Endothelial cell of umbilical vein (primary cell): ENCODE measurements at regions not wholly inside any gene's neighbourhood (a gene's known extent, or its start where the extent isn't known, plus 50 kb on each side); places are given as distances from the start of the nearest gene placed in this dataset.
A peak's percentile ranks its signal among the peaks of the same experiment; 100 is the strongest.
"Not testable (repeated sequence)": the region's sequence is repeated elsewhere in the genome, so short reads cannot be mapped to it uniquely, and the experiment has no call there.

Experiments used
- BruUV-seq: library from RNA; stranded (reverse); fragments of 400-500 nt; replicated peaks from 2 replicates; lab custom pipeline; 2021; lab: Mats Ljungman, UMichigan
- CTCF ChIA-PET: fragments of 300-600, 350-600 bp; sonication (Branson Sonifier 250); formaldehyde crosslinking; loops from one replicate; lab custom pipeline; 2021; ENCODE audit warnings: antibody characterized with exemption, inconsistent platforms; lab: Charles Lee
- POLR2A ChIA-PET: fragments of 300-600, 350-600 bp; sonication (Branson Sonifier 250); formaldehyde crosslinking; loops from one replicate; lab custom pipeline; 2021; ENCODE audit warnings: antibody characterized with exemption, inconsistent platforms; lab: Charles Lee
- DNase-seq: peaks from one replicate; pipeline ENCODE4 v3.0.0-alpha.2; 2011; ENCODE audit warnings: low read depth, low spot score
- FAIRE-seq: peaks from 2 replicates; lab custom pipeline; 2011; peaks lifted over from hg19 to GRCh38; lab: Jason Lieb, UNC
- H2AFZ ChIP-seq: 2 replicates; pipeline ENCODE4 v1.6.0; 2012; ENCODE audit warnings: low read depth, low read length, control low read depth, inconsistent platforms
- H3K27ac ChIP-seq: 2 replicates; pipeline ENCODE4 v1.5.1; 2011; ENCODE audit warnings: low read depth, mild to moderate bottlenecking, control low read depth, low read length, moderate library complexity; ENCODE audit not compliant: insufficient read depth
- H3K27me3 ChIP-seq, 2 experiments: 2 replicates each; pipeline versions ENCODE4 v1.6.0 to v1.6.1; 2011; ENCODE audit warnings: low read length in 2 of 2, mixed read lengths in 1 of 2; ENCODE audit not compliant: control insufficient read depth in 2 of 2, insufficient read depth in 2 of 2
- H3K36me3 ChIP-seq, 2 experiments: 2 replicates in 1 of 2; 3 replicates in 1 of 2; pipeline ENCODE4 v1.5.1; 2011; ENCODE audit warnings: low read length in 2 of 2, mild to moderate bottlenecking in 1 of 2, moderate library complexity in 1 of 2; ENCODE audit not compliant: control insufficient read depth in 2 of 2, insufficient read depth in 2 of 2; ENCODE audit errors: extremely low read depth in 1 of 2
- H3K4me1 ChIP-seq: 3 replicates; pipeline ENCODE4 v1.5.1; 2011; ENCODE audit warnings: mild to moderate bottlenecking, low read length; ENCODE audit not compliant: control insufficient read depth, insufficient read depth; ENCODE audit errors: extremely low read depth
- H3K4me2 ChIP-seq: 2 replicates; pipeline ENCODE4 v1.6.1; 2011; ENCODE audit warnings: low read length, control low read depth, mixed read lengths; ENCODE audit not compliant: insufficient read depth
- H3K4me3 ChIP-seq, 3 experiments: fragments of 200-600 bp in 1 of 3; sonication (generic), shearing (Covaris generic) in 1 of 3; replicated peaks in 1 of 3; 2 replicates each; pipeline ENCODE4 v1.5.1; 2011 to 2016; ENCODE audit warnings: control low read depth in 3 of 3, low read length in 3 of 3, mild to moderate bottlenecking in 2 of 3, inconsistent platforms in 1 of 3, low read depth in 1 of 3, moderate library complexity in 1 of 3; ENCODE audit not compliant: insufficient read depth in 1 of 3
- H3K79me2 ChIP-seq: 2 replicates; pipeline ENCODE4 v1.6.0; 2012; ENCODE audit warnings: low read length, inconsistent platforms; ENCODE audit not compliant: control insufficient read depth, insufficient read depth
- H3K9ac ChIP-seq: replicated peaks from 2 replicates; pipeline ENCODE3; 2011; ENCODE audit warnings: low read length, control low read depth; ENCODE audit not compliant: insufficient read depth; ENCODE audit errors: extremely low read depth
- H3K9me1 ChIP-seq: replicated peaks from 3 replicates; pipeline ENCODE4 v1.6.0; 2011; ENCODE audit warnings: mild to moderate bottlenecking, low read length; ENCODE audit not compliant: control insufficient read depth, insufficient read depth; ENCODE audit errors: extremely low read depth
- H3K9me3 ChIP-seq: replicated peaks from 2 replicates; pipeline ENCODE4 v1.5.1; 2012; ENCODE audit warnings: low read length, inconsistent platforms; ENCODE audit not compliant: control insufficient read depth, insufficient read depth
- H4K20me1 ChIP-seq: replicated peaks from 2 replicates; pipeline ENCODE3; 2011; ENCODE audit warnings: mild to moderate bottlenecking, low read length; ENCODE audit not compliant: control insufficient read depth, insufficient read depth; ENCODE audit errors: extremely low read depth
- EZH2 ChIP-seq: IDR thresholded peaks from 2 replicates; pipeline ENCODE4 v1.6.1; 2012; ENCODE audit warnings: borderline replicate concordance, low read depth, mild to moderate bottlenecking, moderate library complexity, low read length, inconsistent platforms; ENCODE audit not compliant: severe bottlenecking
- FOS ChIP-seq: IDR thresholded peaks from 2 replicates; pipeline ENCODE4 v1.6.1; 2011; ENCODE audit warnings: mild to moderate bottlenecking, low read length, moderate library complexity, borderline replicate concordance; ENCODE audit not compliant: insufficient read depth
- GATA2 ChIP-seq: IDR thresholded peaks from 2 replicates; pipeline ENCODE4 v1.7.0; 2011; ENCODE audit warnings: low read depth, mild to moderate bottlenecking, moderate library complexity, mixed read lengths, low read length; ENCODE audit not compliant: insufficient read length, insufficient read depth
- JUN ChIP-seq: IDR thresholded peaks from 2 replicates; pipeline ENCODE4 v1.6.1; 2011; ENCODE audit warnings: borderline replicate concordance, low read depth; ENCODE audit not compliant: insufficient read length, insufficient read depth
- MAX ChIP-seq: IDR thresholded peaks from 2 replicates; pipeline ENCODE4 v1.6.1; 2011; ENCODE audit not compliant: insufficient read depth, insufficient read length
- MYC ChIP-seq: IDR thresholded peaks from one replicate; pipeline ENCODE4 v1.6.1; 2011; ENCODE audit warnings: mild to moderate bottlenecking, low read depth, low read length
- POLR2A ChIP-seq: IDR thresholded peaks from 2 replicates; pipeline ENCODE4 v1.6.1; 2012; ENCODE audit warnings: low read depth, mild to moderate bottlenecking, control low read depth, low read length
- POLR2AphosphoS5 ChIP-seq: IDR thresholded peaks from 2 replicates; pipeline ENCODE4 v1.6.1; 2012; ENCODE audit warnings: low read depth, mild to moderate bottlenecking, control low read depth, low read length, moderate library complexity; ENCODE audit not compliant: insufficient read depth
- dilution Hi-C: fragments of 300-500 bp; cut with MboI; formaldehyde crosslinking; loops from one replicate; pipeline ENCODE4 v1.15.0; 2019; ENCODE audit warnings: low sequenced_read_pairs; ENCODE audit not compliant: extremely low pct_ligation_motif_present
- intact Hi-C: fragments of 100-400 bp; cut with micrococcal nuclease; formaldehyde crosslinking; loops from one replicate; pipeline ENCODE4 v1.10.0; 2022
- TF ChIP-seq, protein P1 (sequence below), 2 donors: IDR thresholded peaks; 1 replicate in 1 of 2; 2 replicates in 1 of 2; pipeline ENCODE4 v1.5.1; 2011; ENCODE audit warnings: low read length in 2 of 2, mild to moderate bottlenecking in 2 of 2, moderate library complexity in 2 of 2, control low read depth in 1 of 2, inconsistent platforms in 1 of 2, low read depth in 1 of 2; ENCODE audit not compliant: insufficient read depth in 1 of 2; ENCODE audit errors: extremely low read depth in 1 of 2

DNA sequence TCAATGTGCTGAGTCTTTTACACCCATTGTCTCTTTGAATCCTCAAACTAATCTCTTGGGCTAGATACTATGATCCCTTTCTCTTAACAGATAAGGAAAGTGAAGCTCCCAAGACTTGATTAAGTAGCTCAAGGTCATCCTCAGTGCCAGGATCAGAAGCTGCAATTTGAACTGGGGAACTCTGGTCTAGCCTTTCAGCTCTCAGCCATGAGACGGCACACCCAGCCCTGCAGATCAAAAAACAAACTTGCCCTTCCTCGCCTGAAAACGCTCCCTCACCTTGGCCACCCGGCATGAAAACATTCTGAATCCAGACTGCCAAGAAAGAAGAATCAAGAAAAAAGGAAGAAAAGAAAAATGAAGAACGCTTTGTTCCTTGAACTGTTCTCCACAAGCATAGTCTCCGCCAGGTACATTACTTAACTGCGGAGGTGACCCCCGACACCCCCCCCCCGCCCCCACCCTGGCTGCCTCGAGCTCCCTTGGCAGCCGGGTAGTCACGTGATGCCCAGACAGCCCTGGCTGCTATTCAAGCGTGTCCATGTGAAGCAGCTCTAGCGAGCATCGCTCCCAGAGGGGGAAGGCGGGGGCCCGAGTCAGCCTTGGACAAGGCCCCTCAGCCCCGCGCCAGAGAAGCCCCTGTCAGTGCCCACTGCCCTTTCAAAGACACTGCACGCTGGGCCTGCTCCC lies 451.2 kb downstream of the MIAT start:
- CTCF ChIA-PET = interaction anchor here (1.0 to 1.1 kb wide), 2 partner anchors 131 to 476 kb away, joined by 3 read pairs; no protein-coding TSS in a partner anchor
- DNase-seq (peak; percentile 34), FAIRE-seq (no peak)
- Histone ChIP-seq H3K27me3 (no peaks in the 10 kb centered on the region), H3K4me3 (no peak overlapping the region), H3K79me2 (no peaks in the 10 kb centered on the region), H3K9me3 (no peaks in the 10 kb centered on the region), H3K9me1 (no peaks in the 10 kb centered on the region), H3K36me3 (no peaks in the 10 kb centered on the region), H3K27ac (peak overlapping the region; percentile 62), H4K20me1 (no peaks in the 10 kb centered on the region), H3K4me2 (peak overlapping the region; percentile 14), H3K9ac (peak overlapping the region; percentile 27), H3K4me1 (peaks cover 65% of the 10 kb centered on the region), H2AFZ (peak overlapping the region; percentile 43)
- BruUV-seq = no TSS peak
- POLR2A ChIA-PET = no interaction called here
- intact Hi-C loops (loop anchor here (2.0 kb wide), 1 partner anchor 64 kb away; no protein-coding TSS in a partner anchor), dilution Hi-C loops (no loop called here)
- TF ChIP-seq EZH2 (no peak), POLR2AphosphoS5 (no peak), MYC (no peak), MAX (no peak), FOS (no peak), GATA2 (no peak), JUN (no peak), POLR2A (no peak)
- TF ChIP-seq, protein P1, sequence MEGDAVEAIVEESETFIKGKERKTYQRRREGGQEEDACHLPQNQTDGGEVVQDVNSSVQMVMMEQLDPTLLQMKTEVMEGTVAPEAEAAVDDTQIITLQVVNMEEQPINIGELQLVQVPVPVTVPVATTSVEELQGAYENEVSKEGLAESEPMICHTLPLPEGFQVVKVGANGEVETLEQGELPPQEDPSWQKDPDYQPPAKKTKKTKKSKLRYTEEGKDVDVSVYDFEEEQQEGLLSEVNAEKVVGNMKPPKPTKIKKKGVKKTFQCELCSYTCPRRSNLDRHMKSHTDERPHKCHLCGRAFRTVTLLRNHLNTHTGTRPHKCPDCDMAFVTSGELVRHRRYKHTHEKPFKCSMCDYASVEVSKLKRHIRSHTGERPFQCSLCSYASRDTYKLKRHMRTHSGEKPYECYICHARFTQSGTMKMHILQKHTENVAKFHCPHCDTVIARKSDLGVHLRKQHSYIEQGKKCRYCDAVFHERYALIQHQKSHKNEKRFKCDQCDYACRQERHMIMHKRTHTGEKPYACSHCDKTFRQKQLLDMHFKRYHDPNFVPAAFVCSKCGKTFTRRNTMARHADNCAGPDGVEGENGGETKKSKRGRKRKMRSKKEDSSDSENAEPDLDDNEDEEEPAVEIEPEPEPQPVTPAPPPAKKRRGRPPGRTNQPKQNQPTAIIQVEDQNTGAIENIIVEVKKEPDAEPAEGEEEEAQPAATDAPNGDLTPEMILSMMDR (IDR thresholded peaks at IDR 0.05; ENCODE audit: extremely low read depth in 1 of 2, insufficient read depth in 1 of 2, low read depth in 1 of 2, low read length in 2 of 2) = no peak

GRCh38 chr22:27109406-27109805 lies 452.0 kb downstream of the MIAT start:
- H3K9me3 ChIP-seq, CTCF ChIA-PET, BruUV-seq, H4K20me1 ChIP-seq, H3K27me3 ChIP-seq, dilution Hi-C loops, H3K27ac ChIP-seq, H3K36me3 ChIP-seq, H3K4me2 ChIP-seq, FAIRE-seq, H3K79me2 ChIP-seq, H3K9me1 ChIP-seq, POLR2A ChIA-PET, H2AFZ ChIP-seq, H3K4me3 ChIP-seq, H3K9ac ChIP-seq, DNase-seq: not testable (repeated sequence)
- H3K4me1 ChIP-seq = peaks cover 71% of the 10 kb centered on the region
- intact Hi-C loops = loop anchor here (2.0 kb wide), 1 partner anchor 65 kb away; no protein-coding TSS in a partner anchor
